SU-DHL-6 (cell line): ENCODE measurements at regions not wholly inside any gene's neighbourhood (a gene's known extent, or its start where the extent isn't known, plus 50 kb on each side); places are given as distances from the start of the nearest gene placed in this dataset.

Source experiments
- H2AFZ ChIP-seq: fragments of 200-600 bp; sonication (generic); 2 replicates; pipeline ENCODE4 v1.6.1; 2014; ENCODE audit warnings: low read depth, mild to moderate bottlenecking, moderate library complexity, mixed read lengths, antibody characterized with exemption, low read length; ENCODE audit not compliant: severe bottlenecking
- H3F3A ChIP-seq: fragments of 200-600 bp; shearing (Covaris generic); 2 replicates; pipeline ENCODE4 v1.6.0; 2016; ENCODE audit warnings: antibody characterized with exemption, mild to moderate bottlenecking; ENCODE audit not compliant: insufficient read depth
- H3K27ac ChIP-seq: fragments of 200-600 bp; sonication (generic); 2 replicates; pipeline ENCODE4 v1.5.1; 2016; ENCODE audit warnings: low read depth, mild to moderate bottlenecking, low read length, moderate library complexity, mixed read lengths
- H3K27me3 ChIP-seq: fragments of 200-600 bp; sonication (generic), shearing (Covaris generic); 2 replicates; pipeline ENCODE4 v1.6.0; 2014; ENCODE audit warnings: mild to moderate bottlenecking, low read length
- H3K36me3 ChIP-seq: fragments of 200-600 bp; sonication (generic); 2 replicates; pipeline ENCODE4 v1.6.1; 2014; ENCODE audit warnings: mild to moderate bottlenecking, low read length, mixed read lengths
- H3K4me2 ChIP-seq: fragments of 300-600, 200-600 bp; shearing (Covaris generic), sonication (generic); 2 replicates; pipeline ENCODE4 v1.6.0; 2014; ENCODE audit warnings: low read length, low read depth, mild to moderate bottlenecking; ENCODE audit not compliant: poor library complexity, severe bottlenecking
- H3K4me3 ChIP-seq: fragments of 200-600 bp; sonication (generic); 2 replicates; pipeline ENCODE4 v1.5.1; 2014; ENCODE audit warnings: antibody characterized with exemption, low read length, mild to moderate bottlenecking, mixed read lengths; ENCODE audit not compliant: insufficient read depth, poor library complexity, severe bottlenecking
- H3K79me2 ChIP-seq: fragments of 200-600 bp; sonication (generic); 2 replicates; pipeline ENCODE4 v1.6.1; 2014; ENCODE audit warnings: mild to moderate bottlenecking, low read length, moderate library complexity; ENCODE audit not compliant: insufficient read depth
- H3K9ac ChIP-seq: fragments of 200-600 bp; sonication (generic); 2 replicates; pipeline ENCODE4 v1.7.0; 2014; ENCODE audit warnings: mild to moderate bottlenecking, low read length
- H3K9me2 ChIP-seq: fragments of 200-600 bp; sonication (generic); replicated peaks from 2 replicates; pipeline ENCODE4 v1.6.1; 2014; ENCODE audit warnings: low read length; ENCODE audit not compliant: insufficient read depth
- H3K9me3 ChIP-seq: fragments of 200-600 bp; sonication (generic); 2 replicates; pipeline ENCODE4 v1.6.1; 2014; ENCODE audit warnings: low read length, mixed read lengths; ENCODE audit not compliant: insufficient read depth
- H4K20me1 ChIP-seq: fragments of 200-600 bp; sonication (generic); 2 replicates; pipeline ENCODE4 v1.6.1; 2014; ENCODE audit warnings: low read depth, mild to moderate bottlenecking, antibody characterized with exemption, low read length, moderate library complexity, mixed read lengths
- EZH2phosphoT487 ChIP-seq: fragments of 200-600 bp; sonication (generic), shearing (Covaris generic); conservative IDR thresholded peaks from 2 replicates; pipeline ENCODE4 v1.6.1; 2018; ENCODE audit warnings: mild to moderate bottlenecking, antibody characterized with exemption, low read length, moderate library complexity, mixed read lengths
- TF ChIP-seq, protein P1 (sequence below): fragments of 200-600 bp; sonication (generic); IDR thresholded peaks from one replicate; pipeline ENCODE4 v1.5.1; 2017; ENCODE audit warnings: antibody characterized with exemption, mild to moderate bottlenecking, low read length, moderate library complexity; ENCODE audit not compliant: insufficient read depth, poor library complexity, severe bottlenecking

DNA sequence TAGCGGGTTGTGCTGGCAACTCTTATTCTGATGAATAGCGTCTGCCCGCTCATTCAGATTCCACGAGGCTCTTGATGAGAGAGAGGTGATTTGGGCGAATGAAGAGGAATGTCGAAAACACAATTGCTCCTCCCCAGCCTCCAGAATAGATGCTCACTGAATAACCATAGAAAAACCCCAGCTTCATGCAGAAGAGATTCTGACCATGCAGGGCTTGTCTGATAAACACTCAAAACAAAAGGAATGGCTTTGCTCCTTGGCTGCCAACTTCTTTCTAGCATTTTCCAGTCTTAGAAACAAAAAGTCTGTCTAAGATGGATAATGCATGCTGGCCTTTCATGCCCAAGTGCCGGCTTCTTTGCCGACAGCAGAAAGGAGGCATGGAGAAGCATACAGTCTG is 569.5 kb downstream of the MN1 start:
- no peaks in the 10 kb centered on the region for H3K9me2 ChIP-seq
- no peak overlapping the region for H3K4me3 ChIP-seq
- no peaks in the 10 kb centered on the region for H3K27me3 ChIP-seq
- H3K9me3 ChIP-seq, result peaks cover 7% of the 10 kb centered on the region; the same call in 1 of the 2 replicates
- no peaks in the 10 kb centered on the region for H3K36me3 ChIP-seq
- no peaks in the 10 kb centered on the region for H4K20me1 ChIP-seq
- no peak overlapping the region for H3K4me2 ChIP-seq
- H3K79me2 ChIP-seq, result no peaks in the 10 kb centered on the region
- H3K9ac ChIP-seq, result no peak overlapping the region
- TF ChIP-seq, protein P1, sequence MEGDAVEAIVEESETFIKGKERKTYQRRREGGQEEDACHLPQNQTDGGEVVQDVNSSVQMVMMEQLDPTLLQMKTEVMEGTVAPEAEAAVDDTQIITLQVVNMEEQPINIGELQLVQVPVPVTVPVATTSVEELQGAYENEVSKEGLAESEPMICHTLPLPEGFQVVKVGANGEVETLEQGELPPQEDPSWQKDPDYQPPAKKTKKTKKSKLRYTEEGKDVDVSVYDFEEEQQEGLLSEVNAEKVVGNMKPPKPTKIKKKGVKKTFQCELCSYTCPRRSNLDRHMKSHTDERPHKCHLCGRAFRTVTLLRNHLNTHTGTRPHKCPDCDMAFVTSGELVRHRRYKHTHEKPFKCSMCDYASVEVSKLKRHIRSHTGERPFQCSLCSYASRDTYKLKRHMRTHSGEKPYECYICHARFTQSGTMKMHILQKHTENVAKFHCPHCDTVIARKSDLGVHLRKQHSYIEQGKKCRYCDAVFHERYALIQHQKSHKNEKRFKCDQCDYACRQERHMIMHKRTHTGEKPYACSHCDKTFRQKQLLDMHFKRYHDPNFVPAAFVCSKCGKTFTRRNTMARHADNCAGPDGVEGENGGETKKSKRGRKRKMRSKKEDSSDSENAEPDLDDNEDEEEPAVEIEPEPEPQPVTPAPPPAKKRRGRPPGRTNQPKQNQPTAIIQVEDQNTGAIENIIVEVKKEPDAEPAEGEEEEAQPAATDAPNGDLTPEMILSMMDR, result no peak
- TF ChIP-seq EZH2phosphoT487, result no peak
- H2AFZ ChIP-seq, result no peak overlapping the region
- no peak overlapping the region for H3K27ac ChIP-seq
- no peaks in the 10 kb centered on the region for H3F3A ChIP-seq

DNA sequence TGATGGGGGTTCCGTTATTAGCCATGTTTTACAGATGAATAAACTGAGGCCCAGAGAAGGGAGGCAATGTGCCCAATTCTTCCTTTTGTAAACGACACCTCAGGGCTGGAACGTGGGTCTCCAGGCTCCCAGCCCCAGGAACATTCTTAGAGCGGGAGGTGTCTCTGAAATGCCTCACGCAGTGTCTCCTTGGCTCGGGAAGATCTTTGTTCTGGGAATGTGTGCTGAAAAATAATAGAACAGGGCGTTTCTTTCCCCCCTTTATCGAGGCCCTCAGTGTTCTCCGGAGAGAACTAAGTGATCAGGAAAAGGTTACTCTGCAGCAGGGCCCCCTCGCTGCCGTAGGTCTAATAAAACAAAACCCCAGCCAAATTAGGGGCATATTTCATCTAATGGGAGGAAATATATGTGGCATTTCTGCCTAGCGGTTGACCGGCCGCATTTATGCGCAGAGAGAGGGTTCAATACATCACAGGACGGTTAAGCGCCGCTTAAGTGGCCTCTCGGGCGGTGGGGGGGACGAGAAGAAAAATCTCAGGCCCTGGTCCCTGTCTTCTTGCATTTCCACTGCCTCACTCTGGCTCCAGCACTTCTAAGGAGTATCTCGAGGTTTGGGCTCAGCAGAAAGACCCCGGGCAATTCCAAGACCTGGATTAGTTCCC is 564.3 kb downstream of the MN1 start:
- Histone ChIP-seq H3F3A (no peaks in the 10 kb centered on the region), H3K4me3 (no peak overlapping the region), H3K79me2 (no peaks in the 10 kb centered on the region), H2AFZ (no peak overlapping the region), H3K27ac (no peak overlapping the region), H3K9me3 (no peaks in the 10 kb centered on the region), H3K4me2 (no peak overlapping the region), H3K9me2 (no peaks in the 10 kb centered on the region), H4K20me1 (no peaks in the 10 kb centered on the region), H3K9ac (no peak overlapping the region), H3K36me3 (no peaks in the 10 kb centered on the region), H3K27me3 (no peaks in the 10 kb centered on the region)
- no peak for TF ChIP-seq EZH2phosphoT487
- TF ChIP-seq, protein P1, result no peak

GRCh38 chr22:27238935-27239510 is 562.5 kb downstream of the MN1 start:
- no peak for TF ChIP-seq EZH2phosphoT487
- TF ChIP-seq, protein P1, result no peak

More at GRCh38 chr22:27238935-27239510, 562.5 kb downstream of the MN1 start:
- Histone ChIP-seq H3K9me2 (no peaks in the 10 kb centered on the region), H3F3A (no peaks in the 10 kb centered on the region), H3K4me3 (no peak overlapping the region), H3K9me3 (no peaks in the 10 kb centered on the region), H4K20me1 (no peaks in the 10 kb centered on the region), H3K9ac (no peak overlapping the region), H3K79me2 (no peaks in the 10 kb centered on the region), H2AFZ (no peak overlapping the region), H3K27me3 (no peaks in the 10 kb centered on the region), H3K27ac (no peak overlapping the region), H3K36me3 (no peaks in the 10 kb centered on the region), H3K4me2 (no peak overlapping the region)
